C4-2B (cell line): ENCODE measurements at regions not wholly inside any gene's neighbourhood (a gene's known extent, or its start where the extent isn't known, plus 50 kb on each side); places are given as distances from the start of the nearest gene placed in this dataset.

Experiments used
- H3K27ac ChIP-seq: fragments of 450-650 bp; 2 replicates; pipeline ENCODE4 v1.5.1; 2017
- ZFX ChIP-seq: fragments of 450-650 bp; IDR thresholded peaks from 2 replicates; pipeline ENCODE4 v1.6.1; 2017
- TF ChIP-seq, protein P1 (sequence below): fragments of 450-650 bp; conservative IDR thresholded peaks from 2 replicates; pipeline ENCODE4 v1.5.1; 2017; ENCODE audit warnings: mild to moderate bottlenecking

DNA sequence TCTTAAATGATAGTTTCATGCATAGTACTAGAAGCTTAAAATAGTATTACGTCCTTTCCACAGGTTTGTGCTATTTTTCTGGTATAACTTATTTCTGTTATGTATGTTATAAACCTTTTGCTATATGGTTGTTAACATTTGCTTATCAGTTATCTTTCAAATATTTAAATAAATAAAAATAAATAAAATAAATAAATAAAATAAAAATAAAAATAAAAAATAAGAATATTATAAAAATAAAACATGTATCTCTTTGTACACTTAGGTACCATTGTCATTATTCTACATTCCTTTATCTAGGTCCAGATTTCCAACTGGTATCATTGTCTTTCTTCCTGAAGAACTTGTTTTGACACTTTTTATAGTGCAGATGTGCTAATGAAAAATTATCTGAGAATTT lies 1310.4 kb upstream of the SLC10A2 start:
- H3K27ac ChIP-seq = no peak overlapping the region
- TF ChIP-seq ZFX = no peak
- TF ChIP-seq, protein P1, sequence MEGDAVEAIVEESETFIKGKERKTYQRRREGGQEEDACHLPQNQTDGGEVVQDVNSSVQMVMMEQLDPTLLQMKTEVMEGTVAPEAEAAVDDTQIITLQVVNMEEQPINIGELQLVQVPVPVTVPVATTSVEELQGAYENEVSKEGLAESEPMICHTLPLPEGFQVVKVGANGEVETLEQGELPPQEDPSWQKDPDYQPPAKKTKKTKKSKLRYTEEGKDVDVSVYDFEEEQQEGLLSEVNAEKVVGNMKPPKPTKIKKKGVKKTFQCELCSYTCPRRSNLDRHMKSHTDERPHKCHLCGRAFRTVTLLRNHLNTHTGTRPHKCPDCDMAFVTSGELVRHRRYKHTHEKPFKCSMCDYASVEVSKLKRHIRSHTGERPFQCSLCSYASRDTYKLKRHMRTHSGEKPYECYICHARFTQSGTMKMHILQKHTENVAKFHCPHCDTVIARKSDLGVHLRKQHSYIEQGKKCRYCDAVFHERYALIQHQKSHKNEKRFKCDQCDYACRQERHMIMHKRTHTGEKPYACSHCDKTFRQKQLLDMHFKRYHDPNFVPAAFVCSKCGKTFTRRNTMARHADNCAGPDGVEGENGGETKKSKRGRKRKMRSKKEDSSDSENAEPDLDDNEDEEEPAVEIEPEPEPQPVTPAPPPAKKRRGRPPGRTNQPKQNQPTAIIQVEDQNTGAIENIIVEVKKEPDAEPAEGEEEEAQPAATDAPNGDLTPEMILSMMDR = no peak

DNA sequence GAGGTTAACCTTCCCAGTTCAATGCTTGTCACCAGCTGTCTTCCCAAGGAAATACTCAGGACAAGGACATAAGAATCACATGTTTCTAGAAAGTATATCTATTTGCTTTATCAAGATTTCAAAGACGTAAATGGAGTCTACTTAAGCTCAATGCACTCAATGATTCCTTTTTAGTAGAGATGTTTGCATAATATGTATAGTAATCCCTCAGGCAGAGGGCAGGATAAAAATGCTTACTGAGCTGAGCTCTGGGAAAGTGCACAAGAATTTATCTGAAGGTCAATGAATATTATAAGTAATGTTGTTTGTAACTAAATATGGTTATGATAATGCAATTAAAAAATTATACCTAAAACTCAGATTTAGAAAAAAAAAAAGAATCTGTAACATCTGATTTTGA lies 1309.4 kb upstream of the SLC10A2 start:
- TF ChIP-seq ZFX = no peak
- TF ChIP-seq, protein P1 = no peak

DNA sequence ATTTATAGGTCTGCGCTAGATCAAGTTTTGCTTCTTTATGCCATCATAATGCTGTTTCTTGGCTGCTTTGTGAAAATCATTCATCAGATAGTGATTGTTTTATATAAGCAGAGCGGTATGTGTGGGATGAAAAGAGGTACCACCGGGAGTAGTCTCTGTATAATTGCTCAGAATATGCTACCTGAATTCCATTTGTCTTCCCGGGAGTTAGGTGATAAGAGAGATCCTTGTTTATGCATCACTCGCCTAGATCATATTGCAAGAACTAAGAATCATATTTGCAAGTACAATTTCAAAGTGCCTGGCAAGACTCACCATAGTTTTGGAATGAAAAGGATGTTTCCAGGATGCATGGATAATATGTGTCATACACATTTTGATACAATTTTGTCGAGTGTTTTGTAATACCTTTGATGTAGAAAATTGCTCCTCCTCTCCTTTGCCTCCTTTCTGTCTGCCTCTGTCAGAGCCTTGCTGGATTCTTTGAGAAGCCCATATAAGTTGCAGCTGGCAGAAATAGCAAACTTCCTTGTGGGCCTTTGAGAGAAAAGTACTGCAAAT lies 1306.0 kb upstream of the SLC10A2 start:
- no peak overlapping the region for H3K27ac ChIP-seq
- TF ChIP-seq, protein P1 = no peak
- no peak for TF ChIP-seq ZFX

More for the DNA sequence above, 1309.4 kb upstream of the SLC10A2 start:
- H3K27ac ChIP-seq = no peak overlapping the region

DNA sequence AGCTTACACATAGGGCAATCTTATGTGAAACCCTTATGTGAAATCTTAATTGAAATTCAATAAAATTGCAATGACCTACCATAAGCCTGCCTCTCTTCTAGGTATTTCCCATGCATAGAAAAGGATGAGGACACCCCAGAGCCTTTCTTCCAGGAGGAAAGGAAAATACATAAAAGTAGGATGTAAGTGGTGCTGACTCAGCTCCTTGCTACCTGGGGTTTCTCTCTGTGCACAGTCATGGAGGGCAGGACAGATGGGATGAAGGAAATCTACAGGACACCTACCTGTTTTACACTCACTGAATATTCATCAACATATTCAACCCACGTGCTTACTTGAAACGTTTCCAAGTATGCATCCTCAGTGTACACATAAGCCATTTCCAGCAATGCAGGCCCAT lies 1299.2 kb upstream of the SLC10A2 start:
- H3K27ac ChIP-seq = no peak overlapping the region
- TF ChIP-seq, protein P1 = no peak
- TF ChIP-seq ZFX = no peak

DNA sequence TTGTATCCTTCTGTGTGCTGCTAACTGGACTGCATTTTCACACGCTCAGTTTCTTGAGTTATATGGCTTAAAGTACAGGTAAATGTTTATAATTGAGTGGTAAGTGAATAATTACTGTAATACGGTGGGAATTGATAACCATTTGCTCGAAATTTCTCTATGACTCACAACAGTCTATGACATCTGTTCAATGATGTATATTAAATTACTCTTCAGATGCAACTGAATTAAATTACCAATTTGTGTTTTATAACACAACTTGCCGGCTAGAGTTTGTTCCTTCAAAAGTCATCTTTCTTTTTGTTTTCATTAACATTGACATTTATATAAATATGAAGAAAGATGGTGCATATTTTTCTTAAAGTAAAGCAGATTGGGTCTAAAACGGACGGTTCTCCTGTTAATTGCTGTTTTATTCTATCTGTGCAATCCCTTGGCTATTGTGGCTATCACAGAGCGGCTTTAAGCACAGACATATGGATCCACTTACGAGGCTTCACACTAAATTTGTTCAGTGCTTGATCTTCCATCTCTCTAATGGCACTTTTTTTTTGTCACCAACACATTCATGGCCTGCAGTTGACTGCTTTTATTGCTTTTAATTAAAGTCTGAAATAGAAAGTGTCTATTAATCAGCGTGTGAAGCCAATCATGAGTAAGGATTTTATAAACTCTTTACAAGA lies 1291.6 kb upstream of the SLC10A2 start:
- no peak overlapping the region for H3K27ac ChIP-seq

DNA sequence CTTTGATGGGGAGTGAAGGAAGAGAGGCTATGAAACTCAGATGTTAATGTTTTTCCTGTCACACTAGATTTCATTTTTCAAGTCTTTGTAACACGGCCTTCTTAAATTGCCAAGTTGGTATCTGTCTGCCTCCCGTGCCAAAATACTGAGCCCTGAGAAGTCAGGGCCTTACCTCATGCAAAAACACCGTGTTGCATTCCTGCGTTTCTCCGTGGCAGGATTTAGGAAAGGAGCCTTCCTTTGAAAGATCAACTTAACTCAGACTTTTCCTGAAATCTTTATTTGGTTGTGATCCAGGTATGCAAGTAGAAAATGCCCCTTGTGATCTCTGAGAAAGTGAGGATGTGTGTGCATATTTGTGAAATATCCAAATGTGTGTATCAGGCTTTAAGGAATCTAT lies 1291.0 kb upstream of the SLC10A2 start:
- TF ChIP-seq ZFX = no peak
- TF ChIP-seq, protein P1 = no peak
- H3K27ac ChIP-seq = no peak overlapping the region

More for the DNA sequence above, 1291.6 kb upstream of the SLC10A2 start:
- no peak for TF ChIP-seq ZFX
- TF ChIP-seq, protein P1 = no peak

DNA sequence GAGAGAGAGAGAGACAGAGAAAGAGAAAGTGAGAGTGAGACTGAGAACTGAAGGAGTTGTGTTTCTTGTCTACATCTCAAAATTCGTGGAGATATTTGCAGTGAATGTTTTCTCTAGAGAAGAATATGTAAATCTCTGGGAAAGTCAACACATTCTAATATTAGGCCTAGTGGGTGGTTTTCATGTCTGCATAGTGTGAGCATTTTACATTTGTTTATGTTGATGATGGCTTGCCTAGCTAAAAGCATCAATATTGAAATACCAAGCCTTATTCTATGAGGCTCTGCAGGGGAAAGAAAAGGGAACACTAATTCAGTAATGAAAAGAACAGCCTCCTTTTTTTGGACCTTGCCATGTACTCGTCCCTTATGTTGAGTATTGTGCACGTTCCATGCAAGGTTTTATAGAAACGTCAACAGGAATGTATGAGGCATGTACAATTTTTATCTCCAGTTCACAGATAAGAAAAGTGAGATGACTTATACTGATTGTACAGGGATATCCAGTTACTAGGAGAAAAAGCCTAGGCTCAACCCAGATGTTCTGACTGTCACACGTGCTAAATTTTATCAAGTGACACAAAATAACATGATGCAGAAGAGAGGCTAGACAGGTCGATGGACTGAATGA lies 1288.9 kb upstream of the SLC10A2 start:
- no peak for TF ChIP-seq ZFX
- TF ChIP-seq, protein P1 = no peak
- H3K27ac ChIP-seq = no peak overlapping the region
